ENCODE measurements at regions not wholly inside any gene's neighbourhood (a gene's known extent, or its start where the extent isn't known, plus 50 kb on each side); places are given as distances from the start of the nearest gene placed in this dataset.

DNA sequence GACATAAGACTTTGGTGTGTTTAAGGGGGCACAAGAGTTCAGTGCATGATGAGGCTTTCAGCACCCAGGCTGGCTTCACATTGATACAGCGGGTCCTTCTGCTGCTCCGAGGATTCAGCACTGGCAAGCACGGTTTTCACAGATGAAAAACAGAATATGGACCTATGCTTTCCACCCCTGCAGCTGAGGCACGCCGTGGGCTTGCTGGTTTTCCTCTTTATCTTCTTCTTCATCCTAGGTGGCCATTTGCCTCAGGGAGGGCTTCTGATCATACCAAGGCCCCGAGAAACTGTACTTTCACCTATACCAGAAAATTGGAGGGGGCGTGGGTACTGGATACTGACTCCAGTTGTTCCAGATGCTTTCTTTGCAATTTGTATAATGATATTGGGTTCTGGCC, 277.1 kb upstream of the ZNF32 start:
- Histone ChIP-seq H2BK15ac (ENCODE audit: low read length) (no peak overlapping the region), H3K56ac (replicated peaks; ENCODE audit: insufficient read length, low read depth, low read length) (no peak overlapping the region), H3K18ac (ENCODE audit: extremely low read depth, low read length) (no peak overlapping the region), H2BK5ac (ENCODE audit: low read depth, low read length) (no peak overlapping the region), H3K27me3 (replicated peaks in 1 of 4; ENCODE audit: control insufficient read depth in 3 of 4, extremely low read depth in 1 of 4, insufficient read depth in 3 of 4, low read length in 3 of 4) (no peaks in the 10 kb centered on the region), H2BK12ac (ENCODE audit: low read depth, low read length) (no peak overlapping the region), H2AFZ (ENCODE audit: low read length) (no peak overlapping the region), H4K8ac (ENCODE audit: extremely low read depth, insufficient read depth, low read length) (no peak overlapping the region), H3K23ac (ENCODE audit: insufficient read length) (no peak overlapping the region), H3K9me3 (ENCODE audit: insufficient read depth in 2 of 2, low read depth in 1 of 2, low read length in 1 of 2) (peaks cover 3 to 10% of the 10 kb centered on the region in 2 experiments; a peak in 3 of 4 replicates), H4K91ac (replicated peaks; ENCODE audit: insufficient read length, low read length) (no peak overlapping the region), H3K27ac (ENCODE audit: low read depth, low read length) (no peak overlapping the region), H2AK5ac (ENCODE audit: low read depth, low read length) (no peak overlapping the region), H3K4me3 (ENCODE audit: extremely low read depth in 1 of 4, insufficient read depth in 2 of 4, low read depth in 3 of 4, low read length in 4 of 4) (no peak overlapping the region), H3K23me2 (ENCODE audit: low read depth, low read length) (no peaks in the 10 kb centered on the region), H2BK120ac (replicated peaks; ENCODE audit: low read depth, low read length) (no peak overlapping the region), H3K79me1 (ENCODE audit: low read depth, low read length) (no peaks in the 10 kb centered on the region), H2BK20ac (ENCODE audit: low read length) (no peak overlapping the region), H3K4me2 (ENCODE audit: insufficient read depth in 1 of 2, low read depth in 2 of 2, low read length in 2 of 2) (no peak overlapping the region), H4K5ac (ENCODE audit: insufficient read length, low read depth, low read length) (no peak overlapping the region), H3K79me2 (ENCODE audit: control insufficient read depth in 1 of 2, insufficient read depth in 2 of 2, low read length in 2 of 2) (no peaks in the 10 kb centered on the region), H3K14ac (ENCODE audit: insufficient read length) (no peak overlapping the region), H3K36me3 (ENCODE audit: control insufficient read depth in 2 of 4, insufficient read depth in 4 of 4, low read length in 3 of 4) (no peaks in the 10 kb centered on the region), H3K4ac (replicated peaks; ENCODE audit: insufficient read length, low read depth, low read length) (no peak overlapping the region), H3K4me1 (replicated peaks in 1 of 4; ENCODE audit: control insufficient read depth in 3 of 4, insufficient read depth in 4 of 4, low read length in 3 of 4) (no peaks in the 10 kb centered on the region), H3K9ac (replicated peaks in 1 of 4; ENCODE audit: extremely low read depth in 1 of 4, low read depth in 3 of 4, low read length in 3 of 4) (no peak overlapping the region), H4K20me1 (replicated peaks in 1 of 2; ENCODE audit: control insufficient read depth in 1 of 2, insufficient read depth in 2 of 2, low read length in 2 of 2) (no peaks in the 10 kb centered on the region)
- no peak for TF ChIP-seq HDAC6 (IDR thresholded peaks at IDR 0.05; ENCODE audit: low read depth, low read length)
- 97% methylated on average over 7 of the region's 7 CpGs; no CpG with 5 or more reads in 1 of the 2 experiments for WGBS, 2 experiments (ENCODE audit: extremely low coverage in 1 of 2, insufficient coverage in 1 of 2, insufficient read length in 1 of 2, insufficient replicate concordance in 2 of 2, low coverage in 1 of 2, low lambda C conversion rate in 2 of 2, missing lambda C conversion rate in 1 of 2)
- ChIA-PET POLR2A (ENCODE audit: partially characterized antibody) (no interaction called here), CTCF (ENCODE audit: partially characterized antibody) (no interaction called here)
- DNase-seq (ENCODE audit: low read depth in 1 of 2, low spot score in 2 of 2): no peak
- FAIRE-seq: no peak

All from H1 (cell line).